BLaER1 treated with 17β-estradiol and CSF1 and Interleukin-3, amounts not matched to agents 10 nM and 100 nM (cell line): ENCODE measurements at regions not wholly inside any gene's neighbourhood (a gene's known extent, or its start where the extent isn't known, plus 50 kb on each side); places are given as distances from the start of the nearest gene placed in this dataset.
"Not testable (repeated sequence)": the region's sequence is repeated elsewhere in the genome, so short reads cannot be mapped to it uniquely, and the experiment has no call there.

ENCODE experiments used
- H3K27ac ChIP-seq, 11 experiments: shearing (Covaris generic); formaldehyde crosslinking; 2 replicates each; pipeline ENCODE4 v1.8.1; 2022
- H3K27me3 ChIP-seq, 11 experiments: shearing (Covaris generic); formaldehyde crosslinking; 2 replicates each; pipeline ENCODE4 v1.8.1; 2022
- H3K36me3 ChIP-seq, 11 experiments: shearing (Covaris generic); formaldehyde crosslinking; 2 replicates each; pipeline ENCODE4 v1.8.1; 2022
- H3K4me1 ChIP-seq, 10 experiments: shearing (Covaris generic); formaldehyde crosslinking; 2 replicates each; pipeline ENCODE4 v1.8.1; 2022
- H3K4me2 ChIP-seq, 11 experiments: shearing (Covaris generic); formaldehyde crosslinking; 2 replicates each; pipeline ENCODE4 v1.8.1; 2022
- H3K4me3 ChIP-seq, 10 experiments: shearing (Covaris generic); formaldehyde crosslinking; 2 replicates each; pipeline ENCODE4 v1.8.1; 2022
- H3K9ac ChIP-seq, 11 experiments: shearing (Covaris generic); formaldehyde crosslinking; 2 replicates each; pipeline ENCODE4 v1.8.1; 2022
- H3K9me3 ChIP-seq, 11 experiments: shearing (Covaris generic); formaldehyde crosslinking; replicated peaks in 1 of 11; 2 replicates each; pipeline ENCODE4 v1.8.1; 2022
- H4K20me1 ChIP-seq, 11 experiments: shearing (Covaris generic); formaldehyde crosslinking; 2 replicates each; pipeline ENCODE4 v1.8.1; 2022
- Cebpa-rat ChIP-seq, 11 experiments: shearing (Covaris generic); IDR thresholded peaks; 2 replicates each; pipeline ENCODE4 v1.8.1; 2022

DNA sequence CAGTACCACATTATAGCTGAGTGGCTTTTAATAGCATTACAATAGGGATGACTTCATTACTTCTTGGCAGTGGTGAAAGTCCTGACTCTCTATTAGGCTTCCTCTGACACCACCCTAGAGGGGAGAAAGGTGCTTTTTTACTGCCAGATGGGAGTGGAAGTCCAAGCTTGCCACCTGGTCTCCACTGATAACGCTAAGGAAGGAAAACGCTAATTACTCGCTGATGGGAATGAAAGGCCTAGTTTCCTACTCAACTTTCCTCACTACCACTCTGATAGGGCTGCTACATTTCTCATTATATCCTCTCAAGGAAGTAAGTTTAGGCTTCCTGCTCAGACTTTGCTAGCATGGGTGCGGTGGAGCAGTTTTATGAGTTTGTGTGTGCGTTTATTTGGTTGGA lies 62.3 kb upstream of the PAGE3 start:
- Histone ChIP-seq H4K20me1 (no peaks in the 10 kb centered on the region), H3K27ac (no peak overlapping the region), H3K4me3 (no peak overlapping the region), H3K4me1 (no peaks in the 10 kb centered on the region), H3K9ac (no peak overlapping the region), H3K4me2 (no peak overlapping the region), H3K9me3 (peaks cover 8 to 27% (median 13%) of the 10 kb centered on the region in 11 experiments; a peak in 17 of 22 replicates), H3K36me3 (no peaks in the 10 kb centered on the region), H3K27me3 (peaks cover 68 to 88% (median 82%) of the 10 kb centered on the region in 11 experiments)
- no peak for TF ChIP-seq Cebpa-rat (IDR thresholded peaks at IDR 0.05)

DNA sequence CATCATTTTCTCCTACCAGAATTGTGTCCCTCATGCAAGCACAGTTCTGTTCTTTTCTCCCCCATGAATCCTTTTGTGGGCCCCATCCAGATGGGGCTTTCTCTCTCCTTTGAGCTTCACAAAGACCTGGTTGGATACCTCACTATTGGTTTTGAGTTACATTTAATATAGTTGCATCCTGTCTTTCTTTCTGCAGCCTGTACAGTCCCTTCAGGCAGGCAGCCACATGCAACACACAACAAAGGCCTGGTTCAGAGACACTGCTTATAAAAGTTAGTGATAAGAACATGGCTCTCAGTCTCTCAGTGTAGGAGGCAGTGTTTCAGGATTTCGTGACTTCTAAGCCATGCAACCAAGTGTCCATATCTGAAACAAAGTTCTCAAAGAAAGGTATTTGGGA lies 70.6 kb upstream of the PAGE3 start:
- TF ChIP-seq Cebpa-rat (IDR thresholded peaks at IDR 0.05) = no peak
- peaks cover 56 to 96% (median 89%) of the 10 kb centered on the region in 11 experiments for H3K27me3 ChIP-seq
- H3K4me3 ChIP-seq = no peak overlapping the region
- H3K4me1 ChIP-seq = no peaks in the 10 kb centered on the region
- no peak overlapping the region for H3K27ac ChIP-seq
- no peak overlapping the region for H3K9ac ChIP-seq
- H3K9me3 ChIP-seq = no peaks in the 10 kb centered on the region
- H3K36me3 ChIP-seq = no peaks in the 10 kb centered on the region
- H4K20me1 ChIP-seq = peaks cover 0 to 5% (median 0%) of the 10 kb centered on the region in 11 experiments; a peak in 2 of 22 replicates
- H3K4me2 ChIP-seq = no peak overlapping the region

DNA sequence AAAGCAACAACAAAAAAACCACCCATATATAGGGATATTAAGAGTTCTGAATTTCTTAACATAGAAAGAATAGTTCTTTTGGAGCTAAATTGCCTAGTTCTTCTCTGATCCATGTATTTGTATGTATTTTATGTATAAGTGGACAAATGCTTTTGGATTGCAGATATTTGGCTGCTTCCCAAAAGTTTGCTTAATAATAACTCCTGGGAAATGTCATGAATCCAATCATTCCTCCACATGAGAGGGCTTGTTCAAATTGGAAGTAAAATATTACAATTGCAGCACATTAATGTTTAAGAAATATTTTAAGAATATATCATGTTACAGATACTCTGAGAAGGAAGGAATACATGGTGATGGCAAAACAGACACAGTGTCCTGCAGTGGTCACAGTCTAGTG lies 71.5 kb upstream of the PAGE3 start:
- TF ChIP-seq Cebpa-rat (IDR thresholded peaks at IDR 0.05) = no peak
- H3K27me3 ChIP-seq = peaks cover 60 to 98% (median 90%) of the 10 kb centered on the region in 11 experiments
- H3K36me3 ChIP-seq = no peaks in the 10 kb centered on the region
- no peak overlapping the region for H3K4me2 ChIP-seq
- H3K4me3 ChIP-seq = no peak overlapping the region
- peaks cover 0 to 5% (median 0%) of the 10 kb centered on the region in 11 experiments; a peak in 2 of 22 replicates for H4K20me1 ChIP-seq
- H3K9me3 ChIP-seq = no peaks in the 10 kb centered on the region
- H3K4me1 ChIP-seq = 0 out of 20 replicates have a peak, but pooled peaks cover 0 to 1% (median 0%) of the 10 kb centered on the region in 10 experiments
- no peak overlapping the region for H3K27ac ChIP-seq
- no peak overlapping the region for H3K9ac ChIP-seq

GRCh38 chrX:55340896-55341433 lies 76.2 kb upstream of the PAGE3 start:
- Histone ChIP-seq H3K9ac (no peak overlapping the region), H4K20me1 (no peaks in the 10 kb centered on the region; a peak in 1 of 22 replicates), H3K27me3 (peaks cover 35 to 86% (median 68%) of the 10 kb centered on the region in 11 experiments), H3K4me3 (no peak overlapping the region), H3K9me3 (peaks cover 0 to 14% (median 8%) of the 10 kb centered on the region in 11 experiments; a peak in 9 of 22 replicates), H3K27ac (no peak overlapping the region), H3K4me1 (peaks cover 6 to 25% (median 22%) of the 10 kb centered on the region in 10 experiments; a peak in 18 of 20 replicates), H3K4me2 (0 out of 22 replicates have a peak overlapping the region, but pooled peaks of 1 of the 11 experiments have one; percentile 12), H3K36me3 (no peaks in the 10 kb centered on the region)
- no peak for TF ChIP-seq Cebpa-rat (IDR thresholded peaks at IDR 0.05)

DNA sequence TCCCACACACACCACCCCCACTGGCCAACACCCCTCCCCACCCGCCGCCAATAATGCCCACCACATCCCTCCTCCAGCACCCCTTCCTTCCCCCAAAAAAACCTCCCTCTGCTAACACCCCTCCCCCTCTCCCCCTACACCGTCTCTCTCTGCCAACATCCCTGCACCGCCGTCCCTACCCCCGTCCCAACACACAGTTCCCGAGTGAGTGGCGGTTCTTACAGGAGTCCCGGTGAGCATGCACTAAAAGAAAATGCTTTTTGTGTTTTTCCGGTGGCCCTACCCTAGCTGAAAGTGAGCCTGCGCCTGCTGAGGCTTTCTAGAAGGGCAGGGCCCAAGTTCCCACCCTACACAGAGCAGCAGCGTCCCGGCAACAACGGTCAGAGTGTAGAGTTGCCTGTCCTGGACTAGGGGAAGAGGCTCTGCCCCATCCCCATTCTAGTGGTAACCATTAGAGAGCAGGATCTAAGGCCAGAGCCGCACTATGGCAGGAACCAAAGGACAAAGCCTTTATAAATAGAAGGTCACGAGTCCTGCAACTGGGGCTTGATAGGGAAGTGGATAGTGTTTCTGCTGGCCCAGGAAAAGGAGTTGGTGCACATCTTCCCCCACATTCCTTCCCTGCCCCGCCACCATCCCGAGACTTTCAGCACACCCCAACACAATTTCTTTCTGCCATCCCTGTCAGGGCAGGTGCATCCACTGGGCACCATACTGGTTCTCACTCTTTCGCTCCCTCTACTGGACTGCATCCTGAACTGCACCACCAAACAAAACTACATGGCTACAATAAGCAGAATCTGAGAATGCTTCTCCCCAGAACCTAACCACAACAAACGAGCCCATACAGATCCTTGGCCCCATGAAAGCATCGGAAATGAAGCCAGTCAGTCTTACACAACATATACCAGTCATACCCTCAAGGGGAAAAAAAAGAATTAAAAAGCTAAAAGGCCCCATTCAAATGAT lies 78.1 kb upstream of the PAGE3 start:
- no peaks in the 10 kb centered on the region for H4K20me1 ChIP-seq
- H3K4me2 ChIP-seq = peak overlapping the region; percentile 27 to 65 (median 49)
- peaks cover 0 to 14% (median 8%) of the 10 kb centered on the region in 11 experiments; a peak in 9 of 22 replicates for H3K9me3 ChIP-seq
- H3K27me3 ChIP-seq = peaks cover 29 to 68% (median 52%) of the 10 kb centered on the region in 11 experiments
- H3K9ac ChIP-seq = 0 out of 22 replicates have a peak overlapping the region, but pooled peaks of 2 of the 11 experiments have one; percentile 23 to 31
- H3K27ac ChIP-seq = peak overlapping the region in 8 of 11 experiments; percentile 31 to 60 (median 50); a peak in 11 of 22 replicates
- peak in 2 of 11 experiments; percentile 6 to 21; a peak in 1 of 22 replicates for TF ChIP-seq Cebpa-rat (IDR thresholded peaks at IDR 0.05)
- no peaks in the 10 kb centered on the region for H3K36me3 ChIP-seq
- H3K4me1 ChIP-seq = peaks cover 6 to 25% (median 22%) of the 10 kb centered on the region in 10 experiments; a peak in 18 of 20 replicates
- H3K4me3 ChIP-seq = no peak overlapping the region

GRCh38 chrX:55356609-55357008 lies 91.9 kb upstream of the PAGE3 start:
- Histone ChIP-seq H3K36me3 (no peaks in the 10 kb centered on the region), H3K27me3 (peaks cover 74 to 98% (median 94%) of the 10 kb centered on the region in 11 experiments), H3K4me3 (no peak overlapping the region), H3K4me1 (no peaks in the 10 kb centered on the region), H3K9me3 (peaks cover 7 to 22% (median 12%) of the 10 kb centered on the region in 11 experiments; a peak in 21 of 22 replicates), H4K20me1 (no peaks in the 10 kb centered on the region; a peak in 1 of 22 replicates), H3K27ac (no peak overlapping the region), H3K4me2 (no peak overlapping the region), H3K9ac (no peak overlapping the region)
- no peak for TF ChIP-seq Cebpa-rat (IDR thresholded peaks at IDR 0.05)

GRCh38 chrX:55357236-55357635 lies 92.5 kb upstream of the PAGE3 start:
- H3K4me1 ChIP-seq = no peaks in the 10 kb centered on the region
- no peak overlapping the region for H3K27ac ChIP-seq
- no peak overlapping the region for H3K4me3 ChIP-seq
- no peak for TF ChIP-seq Cebpa-rat (IDR thresholded peaks at IDR 0.05)
- peaks cover 73 to 98% (median 94%) of the 10 kb centered on the region in 11 experiments for H3K27me3 ChIP-seq
- no peak overlapping the region for H3K9ac ChIP-seq
- H3K9me3 ChIP-seq = peaks cover 13 to 24% (median 16%) of the 10 kb centered on the region in 11 experiments
- H4K20me1 ChIP-seq = no peaks in the 10 kb centered on the region; a peak in 1 of 22 replicates
- H3K4me2 ChIP-seq = no peak overlapping the region
- no peaks in the 10 kb centered on the region for H3K36me3 ChIP-seq

DNA sequence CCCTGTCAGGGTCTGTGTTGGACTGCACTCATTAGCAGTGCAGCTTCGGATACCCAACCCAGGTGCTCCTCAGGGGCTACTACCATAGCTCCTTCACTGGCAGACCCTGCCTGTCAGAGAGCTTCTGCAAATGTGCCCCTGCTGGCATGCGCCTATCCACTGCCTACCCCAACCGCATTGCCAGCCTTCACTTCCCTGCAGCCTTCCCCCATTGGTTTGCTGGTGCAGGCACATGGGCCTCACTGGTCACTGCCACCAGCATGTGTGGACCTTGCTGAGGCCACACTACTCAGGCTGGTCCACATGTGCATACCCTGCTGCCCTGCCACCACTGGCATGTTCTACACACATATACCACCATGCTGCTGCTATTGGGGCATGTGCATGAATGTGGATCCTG lies 72.5 kb upstream of the MAGEH1 start:
- peaks cover 18 to 82% (median 53%) of the 10 kb centered on the region in 11 experiments; a peak in 21 of 22 replicates for H3K27me3 ChIP-seq

GRCh38 chrX:55389376-55389775 lies 62.6 kb upstream of the MAGEH1 start:
- no peak for TF ChIP-seq Cebpa-rat (IDR thresholded peaks at IDR 0.05)
- H3K9me3 ChIP-seq = peaks cover 23 to 43% (median 36%) of the 10 kb centered on the region in 11 experiments
- H3K36me3 ChIP-seq = no peaks in the 10 kb centered on the region
- H3K9ac ChIP-seq = no peak overlapping the region
- H4K20me1 ChIP-seq = no peaks in the 10 kb centered on the region
- H3K27ac ChIP-seq = no peak overlapping the region
- H3K4me1 ChIP-seq = no peaks in the 10 kb centered on the region
- no peak overlapping the region for H3K4me2 ChIP-seq
- H3K27me3 ChIP-seq = peaks cover 67 to 97% (median 90%) of the 10 kb centered on the region in 11 experiments
- H3K4me3 ChIP-seq = no peak overlapping the region

More for the DNA sequence above, 72.5 kb upstream of the MAGEH1 start:
- H4K20me1 ChIP-seq = no peaks in the 10 kb centered on the region
- no peak overlapping the region for H3K4me3 ChIP-seq
- no peak overlapping the region for H3K9ac ChIP-seq
- TF ChIP-seq Cebpa-rat (IDR thresholded peaks at IDR 0.05) = no peak
- no peaks in the 10 kb centered on the region for H3K4me1 ChIP-seq
- H3K4me2 ChIP-seq = no peak overlapping the region
- H3K27ac ChIP-seq = no peak overlapping the region
- no peaks in the 10 kb centered on the region for H3K36me3 ChIP-seq
- H3K9me3 ChIP-seq = peaks cover 0 to 51% (median 16%) of the 10 kb centered on the region in 11 experiments; a peak in 15 of 22 replicates

DNA sequence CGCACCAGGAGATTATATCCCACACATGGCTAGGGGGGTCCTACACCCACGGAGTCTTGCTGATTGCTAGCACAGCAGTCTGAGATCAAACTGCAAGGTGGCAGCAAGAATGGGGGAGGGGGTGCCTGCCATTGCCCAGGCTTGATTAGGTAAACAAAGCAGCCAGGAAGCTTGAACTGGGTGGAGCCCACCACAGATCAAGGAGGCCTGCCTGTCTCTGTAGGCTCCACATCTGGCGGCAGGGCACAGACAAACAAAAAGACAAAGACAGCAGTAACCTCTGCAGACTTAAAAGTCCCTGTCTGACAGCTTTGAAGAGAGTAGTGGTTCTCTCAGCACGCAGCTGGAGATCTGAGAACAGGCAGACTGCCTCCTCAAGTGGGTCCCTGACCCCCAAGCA lies 55.1 kb upstream of the MAGEH1 start:
- not testable (repeated sequence) for H3K9ac ChIP-seq, H3K9me3 ChIP-seq, H3K4me3 ChIP-seq, H3K36me3 ChIP-seq, H3K27ac ChIP-seq, H4K20me1 ChIP-seq, H3K4me1 ChIP-seq
- peaks cover 30 to 59% (median 47%) of the 10 kb centered on the region in 11 experiments; a peak in 21 of 22 replicates for H3K27me3 ChIP-seq
- H3K4me2 ChIP-seq = peak overlapping the region in 4 of 11 experiments; percentile 19 to 36 (median 25); a peak in 3 of 22 replicates
